HL-60 (cell line): ENCODE measurements at regions not wholly inside any gene's neighbourhood (a gene's known extent, or its start where the extent isn't known, plus 50 kb on each side); places are given as distances from the start of the nearest gene placed in this dataset.

Source experiments
- CTCF ChIP-seq: IDR thresholded peaks from one replicate; pipeline ENCODE4 v1.5.1; 2011; ENCODE audit warnings: low read length, control low read depth, inconsistent platforms; ENCODE audit not compliant: insufficient read depth
- GABPA ChIP-seq: IDR thresholded peaks from 2 replicates; pipeline ENCODE4 v1.6.1; 2012; ENCODE audit warnings: low read depth
- POLR2AphosphoS5 ChIP-seq: IDR thresholded peaks from 2 replicates; pipeline ENCODE4 v1.6.1; 2012; ENCODE audit warnings: low read depth
- REST ChIP-seq: IDR thresholded peaks from 2 replicates; pipeline ENCODE4 v1.6.1; 2012; ENCODE audit warnings: low read depth; ENCODE audit not compliant: insufficient replicate concordance
- SPI1 ChIP-seq: IDR thresholded peaks from 2 replicates; pipeline ENCODE4 v1.6.1; 2012; ENCODE audit warnings: low read depth, mild to moderate bottlenecking, borderline replicate concordance

- TF ChIP-seq CTCF (no peak), REST (no peak), GABPA (no peak), POLR2AphosphoS5 (no peak), SPI1 (no peak)
Observed at GRCh38 chr9:115770521-115770920, 383.1 kb upstream of the PAPPA start.
